GM18870 (cell line): ENCODE measurements at regions not wholly inside any gene's neighbourhood (a gene's known extent, or its start where the extent isn't known, plus 50 kb on each side); places are given as distances from the start of the nearest gene placed in this dataset.
A peak's percentile ranks its signal among the peaks of the same experiment; 100 is the strongest.

Experiments used
- ATAC-seq: cut with Tn5 transposase; IDR thresholded peaks from one replicate; pipeline ENCODE4 v1.9.1; 2021; ENCODE audit warnings: moderate library complexity; ENCODE audit not compliant: unreplicated experiment

DNA sequence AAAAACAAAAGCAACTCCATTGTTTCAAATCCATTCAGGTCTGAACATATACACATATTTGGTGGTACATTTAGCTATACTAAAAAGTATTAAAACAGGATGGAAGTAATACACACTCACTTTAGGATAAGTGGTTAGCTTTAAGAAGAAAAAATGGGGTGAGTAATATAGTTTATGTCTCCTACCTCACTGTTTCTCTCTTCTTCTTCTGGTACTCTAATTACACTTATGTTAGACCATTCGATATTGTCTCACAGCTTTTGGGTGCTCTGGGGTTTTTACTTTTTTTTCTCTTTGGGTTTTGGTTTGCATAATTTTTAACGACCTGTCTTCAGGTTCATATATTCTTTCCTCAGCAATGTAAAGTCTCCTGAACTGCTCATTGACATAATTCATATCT, 75.4 kb upstream of the AKAP13 start:
- ATAC-seq = no peak

DNA sequence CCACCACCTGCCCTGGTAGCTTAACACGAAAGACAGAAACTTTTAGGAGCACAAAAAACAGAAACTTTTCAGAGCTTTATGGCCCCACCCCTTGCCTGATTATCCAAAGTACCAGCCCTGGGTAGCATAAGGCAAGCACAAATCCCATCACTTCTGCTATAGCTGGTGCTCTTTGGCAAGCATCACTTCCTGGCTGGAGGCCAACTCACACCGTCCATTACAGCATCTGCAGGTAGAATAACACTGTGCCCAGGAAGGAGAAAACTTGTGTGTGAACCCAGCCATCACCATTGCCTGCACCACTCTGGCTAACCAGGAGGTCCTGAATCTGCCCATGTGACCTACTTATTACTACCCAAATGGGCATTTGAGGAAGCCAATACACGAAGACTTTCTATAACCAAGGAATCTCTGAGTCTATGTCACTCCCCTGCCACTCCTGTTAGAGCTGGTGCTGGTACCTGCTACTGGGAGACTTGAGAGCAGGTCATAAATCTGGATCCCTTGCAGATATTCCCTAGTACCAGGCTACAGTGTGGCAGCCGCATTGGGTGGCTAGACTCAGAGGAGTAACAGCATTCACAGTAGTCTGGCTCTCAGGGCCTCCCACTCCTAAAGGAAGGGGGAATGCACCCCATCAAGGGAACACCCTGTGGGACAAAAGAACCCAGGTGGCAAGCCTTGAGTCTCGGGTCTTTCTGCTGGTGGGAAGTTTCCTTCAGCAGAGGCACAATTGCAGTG, 73.3 kb upstream of the AKAP13 start:
- no peak for ATAC-seq

DNA sequence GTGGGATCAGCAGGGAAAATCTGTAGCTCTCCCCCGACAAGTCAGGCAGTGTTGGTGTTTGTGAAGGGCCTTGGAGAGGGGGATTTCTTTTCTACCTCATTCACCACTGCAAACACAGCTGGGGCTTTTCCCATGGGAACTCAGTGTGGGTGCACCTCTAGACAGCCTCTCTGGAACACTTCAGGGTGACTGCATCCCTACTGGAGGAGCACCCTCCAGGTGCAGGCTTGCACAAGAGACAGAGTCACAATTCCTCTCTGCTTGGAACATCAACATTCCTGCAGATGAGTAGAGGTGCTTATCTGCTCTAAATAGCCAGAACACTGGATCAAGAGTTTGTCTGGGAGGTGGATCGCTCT, 72.7 kb upstream of the AKAP13 start:
- no peak for ATAC-seq

DNA sequence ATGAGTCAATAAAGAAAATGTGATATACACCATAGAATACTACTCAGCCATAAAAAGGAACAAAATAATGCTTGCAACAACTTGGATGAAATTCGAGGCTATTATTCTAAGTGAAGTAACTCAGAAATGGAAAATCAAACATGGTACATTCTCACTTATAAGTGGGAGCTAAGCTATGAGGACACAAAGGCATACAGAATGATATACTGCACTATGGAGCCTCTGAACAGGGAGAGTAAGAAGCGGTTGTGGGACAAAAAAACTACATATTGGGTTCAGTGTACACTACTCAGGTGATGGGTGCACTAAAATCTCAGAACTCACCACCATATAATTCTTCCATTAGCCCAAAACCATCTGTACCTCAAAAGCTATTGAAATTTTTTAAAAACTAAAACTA, 68.8 kb upstream of the AKAP13 start:
- no peak for ATAC-seq

DNA sequence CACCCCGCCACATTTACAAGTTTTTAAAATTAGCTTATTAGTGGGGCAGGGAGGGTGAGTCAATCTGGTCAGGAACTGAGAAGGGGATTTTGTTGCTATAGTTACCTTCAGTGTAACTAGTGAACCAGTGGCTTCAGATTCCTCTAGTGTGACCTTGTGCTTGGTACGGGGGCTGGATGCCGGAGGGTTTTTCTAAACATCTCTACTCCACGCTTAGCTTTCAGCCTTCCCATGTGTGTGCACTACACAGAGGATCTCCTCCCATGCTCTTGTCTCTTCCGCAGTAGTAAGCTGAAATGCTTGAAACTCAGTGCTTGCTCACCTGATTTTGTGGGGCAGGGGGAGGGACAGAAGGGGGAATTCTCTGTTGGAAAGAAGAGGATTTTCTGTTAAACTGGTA, 67.9 kb upstream of the AKAP13 start:
- ATAC-seq = peak; percentile 89

DNA sequence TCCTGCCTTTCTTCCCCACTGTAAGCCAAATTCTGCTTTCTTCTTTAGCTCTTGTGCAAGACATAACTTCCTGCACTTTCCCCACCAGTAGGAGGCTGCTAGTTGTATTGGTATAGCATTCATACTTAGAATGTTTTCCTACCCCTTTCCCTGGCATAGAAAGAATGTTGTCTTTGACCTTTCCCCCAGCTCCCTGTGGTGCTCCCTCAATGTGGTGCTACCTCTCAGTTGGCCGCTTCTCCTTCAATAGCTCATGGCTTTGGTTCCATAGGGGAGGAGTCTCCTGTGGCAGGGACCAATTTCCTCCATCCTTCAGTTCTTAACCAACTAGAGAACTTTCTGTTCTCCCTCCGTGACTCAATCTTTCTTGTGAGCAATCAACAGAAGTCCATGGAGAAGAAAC, 67.5 kb upstream of the AKAP13 start:
- peak; percentile 21 for ATAC-seq

DNA sequence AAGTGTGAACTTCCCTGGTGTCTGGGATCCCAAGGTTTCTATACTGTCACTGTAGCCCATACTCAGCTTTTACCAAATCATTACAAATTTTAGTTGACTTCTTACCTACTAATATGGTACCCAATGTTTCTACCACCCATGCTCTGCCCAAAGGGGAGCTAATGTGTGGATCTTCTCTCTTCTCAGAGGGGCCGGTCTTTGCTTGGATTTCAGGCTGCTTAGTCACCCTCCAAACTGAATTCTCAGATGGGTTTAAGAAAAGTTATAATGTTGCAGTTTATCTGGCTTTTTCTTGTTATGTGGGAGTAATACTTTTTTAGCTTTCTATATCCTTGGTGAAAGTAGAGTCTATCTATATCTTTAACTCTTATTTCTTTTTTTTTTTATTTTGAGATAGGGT, 67.1 kb upstream of the AKAP13 start:
- no peak for ATAC-seq

DNA sequence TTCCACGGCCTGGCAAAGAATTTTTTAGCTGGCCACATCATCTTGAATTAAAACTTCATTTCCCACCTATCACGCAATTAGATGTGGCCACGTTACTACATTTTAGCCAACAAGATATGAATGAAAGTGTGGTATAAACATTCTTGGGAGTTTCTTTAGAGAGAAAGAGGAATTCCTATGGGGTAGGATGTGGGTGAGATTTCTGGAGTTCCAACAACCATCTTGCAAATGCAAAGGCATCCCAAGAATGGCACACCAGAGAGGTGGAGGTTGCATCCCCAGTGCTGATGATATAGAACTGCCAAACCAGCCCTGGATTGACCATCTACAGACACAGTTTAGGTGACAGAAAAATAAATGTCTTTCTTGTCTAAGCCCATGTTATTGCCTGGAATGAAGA, 66.3 kb upstream of the AKAP13 start:
- no peak for ATAC-seq

DNA sequence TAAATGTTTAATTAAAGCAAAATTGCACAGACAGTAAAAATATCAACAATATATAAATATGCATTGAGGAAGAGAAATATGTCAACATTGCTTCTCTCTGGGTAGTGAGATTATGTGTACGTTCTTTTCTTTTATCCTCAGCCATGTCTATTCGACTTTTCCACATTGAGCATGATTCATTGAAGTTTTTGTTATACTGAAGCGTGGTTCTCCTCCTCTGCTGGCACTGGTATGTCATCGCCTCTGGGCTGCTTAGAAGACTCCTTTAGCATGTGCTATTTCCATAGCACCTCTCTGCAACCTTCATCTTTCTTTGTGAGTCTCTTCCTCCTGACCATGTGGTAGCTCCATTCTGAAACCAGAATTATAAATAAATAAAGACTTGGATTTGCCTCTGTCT, 65.8 kb upstream of the AKAP13 start:
- no peak for ATAC-seq

DNA sequence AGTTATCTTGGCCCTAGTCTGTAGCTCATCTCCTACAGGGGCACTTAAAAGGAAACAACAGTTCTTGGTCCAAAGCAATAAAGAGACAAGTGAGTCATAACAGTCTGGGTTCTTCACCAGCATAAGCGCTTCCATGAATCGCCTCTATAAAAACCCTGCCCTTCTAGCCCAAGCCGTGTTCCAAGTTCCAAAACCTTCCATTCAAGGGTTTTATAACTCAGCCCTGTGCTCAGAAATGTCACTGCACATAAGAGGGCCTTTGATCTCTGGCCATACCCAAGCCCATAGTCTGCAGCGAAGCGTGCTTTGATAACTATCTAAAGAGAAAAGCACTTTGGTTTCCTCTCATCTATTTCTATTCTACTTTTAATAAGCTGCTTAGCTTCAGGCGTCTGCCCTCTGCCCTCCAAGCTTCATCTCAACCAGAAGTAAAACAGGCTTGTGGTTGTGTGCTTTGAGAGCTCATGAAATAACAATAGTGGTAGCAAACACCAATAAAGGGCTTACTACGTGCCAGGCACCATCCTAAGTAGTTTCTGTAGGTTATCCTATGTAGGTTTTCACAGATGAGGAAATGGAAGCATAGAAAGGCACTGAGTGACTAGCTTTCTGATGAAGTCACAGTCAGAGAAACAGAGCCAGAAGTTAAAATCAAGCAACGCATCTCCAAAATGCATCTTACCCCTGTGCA, 64.0 kb upstream of the AKAP13 start:
- ATAC-seq = no peak

DNA sequence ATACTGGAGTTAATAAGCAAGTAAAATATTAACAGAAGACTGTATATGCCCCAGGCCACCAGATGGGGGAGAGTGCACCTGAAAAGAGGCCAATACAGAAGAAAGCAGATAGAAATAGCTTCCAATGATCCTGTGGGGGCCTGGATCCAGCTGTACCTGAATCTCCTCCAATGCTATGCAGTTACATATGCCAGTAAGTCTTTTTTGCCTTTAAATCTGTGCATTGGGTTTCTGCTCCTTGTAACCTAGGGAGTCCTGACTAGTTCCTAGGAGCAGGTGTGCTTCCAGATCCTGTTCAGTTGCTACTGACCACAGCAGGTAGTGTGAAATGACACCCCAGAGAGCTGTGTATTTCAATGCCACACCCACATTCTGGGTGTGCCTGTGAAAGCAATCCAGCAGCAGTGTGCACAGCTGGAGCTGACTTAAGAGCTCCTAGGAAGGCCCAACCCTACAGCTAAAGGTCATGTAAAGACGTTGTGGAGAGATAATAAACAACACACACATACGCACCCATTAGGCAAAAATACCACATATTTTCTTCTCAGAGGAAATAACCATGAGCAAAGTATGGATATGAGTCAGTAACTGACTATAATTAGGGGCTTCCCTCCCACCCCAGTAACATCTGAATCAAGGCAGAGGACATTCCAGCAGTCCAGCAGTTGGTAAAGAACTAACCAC, 62.2 kb upstream of the AKAP13 start:
- peak; percentile 95 for ATAC-seq

DNA sequence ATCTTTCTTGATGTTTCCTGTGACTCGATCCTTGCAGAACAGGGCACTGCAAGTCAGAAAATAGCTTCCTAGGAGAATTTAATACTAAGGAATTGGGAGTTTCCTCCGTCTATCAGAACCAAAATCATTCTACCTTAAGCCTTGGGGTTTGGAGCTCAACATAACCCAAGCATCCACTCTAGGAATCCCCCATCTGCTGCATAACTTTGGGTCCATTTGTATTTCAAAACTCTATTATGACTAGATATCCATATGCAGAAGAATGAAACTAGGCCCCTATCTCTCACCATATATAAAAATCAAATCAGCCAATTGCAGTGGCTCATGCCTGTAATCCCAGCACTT, 61.7 kb upstream of the AKAP13 start:
- no peak for ATAC-seq

DNA sequence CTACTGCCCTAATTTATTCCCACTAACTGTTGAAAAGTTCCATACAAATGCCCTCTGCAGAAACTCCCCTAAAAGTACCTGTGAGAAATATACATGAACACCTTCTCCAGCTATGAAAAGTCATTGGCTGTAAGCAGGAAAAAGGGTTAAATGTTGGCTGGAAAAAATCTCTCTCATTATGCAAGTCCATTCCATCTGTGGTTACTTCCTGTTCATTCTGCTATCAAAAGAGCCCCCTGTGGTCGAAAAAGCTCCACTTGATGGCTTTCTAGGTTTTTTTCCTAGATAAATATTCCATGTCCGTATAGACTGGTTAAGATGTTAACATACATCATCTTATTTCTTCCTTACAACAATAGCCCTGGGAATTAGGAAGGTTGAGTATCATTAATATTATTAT, 56.2 kb upstream of the AKAP13 start:
- ATAC-seq = no peak

DNA sequence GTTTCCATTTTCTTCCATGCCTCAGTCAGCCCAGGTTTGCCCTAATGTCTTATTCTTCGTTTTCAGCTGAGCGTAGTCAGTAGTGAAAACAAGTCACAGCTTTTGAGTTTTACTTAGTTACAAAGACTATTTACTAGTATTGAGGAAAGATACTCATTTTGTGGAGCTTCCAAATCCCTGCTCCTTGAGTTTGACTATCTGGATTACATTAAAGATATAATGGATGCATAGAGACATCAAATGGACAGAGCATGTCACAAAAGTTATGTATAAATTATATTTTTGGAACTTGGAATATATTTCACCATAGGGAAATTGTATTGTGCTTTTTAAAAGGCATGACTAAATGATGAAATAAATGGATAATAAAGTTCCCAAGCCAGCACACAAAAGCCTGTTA, 54.6 kb upstream of the AKAP13 start:
- no peak for ATAC-seq

DNA sequence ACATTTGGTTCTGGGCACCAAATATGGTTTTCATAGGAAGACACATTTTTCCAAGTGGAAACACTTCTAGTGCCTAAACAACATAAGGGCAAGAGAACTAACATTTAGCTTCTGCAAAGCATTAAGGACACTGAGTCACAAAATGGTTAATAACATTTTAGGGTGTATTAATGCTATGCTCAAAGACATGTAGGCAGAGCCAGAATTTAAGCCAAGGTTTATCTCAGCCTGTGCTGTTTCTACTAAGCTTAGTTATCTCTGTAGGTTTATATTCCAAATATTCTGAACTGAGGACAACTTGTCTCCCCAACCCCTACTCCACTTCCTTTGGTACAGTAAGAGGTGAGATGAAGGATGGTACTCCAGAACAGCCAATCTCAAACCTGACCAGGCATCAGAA, 54.1 kb upstream of the AKAP13 start:
- ATAC-seq = no peak

DNA sequence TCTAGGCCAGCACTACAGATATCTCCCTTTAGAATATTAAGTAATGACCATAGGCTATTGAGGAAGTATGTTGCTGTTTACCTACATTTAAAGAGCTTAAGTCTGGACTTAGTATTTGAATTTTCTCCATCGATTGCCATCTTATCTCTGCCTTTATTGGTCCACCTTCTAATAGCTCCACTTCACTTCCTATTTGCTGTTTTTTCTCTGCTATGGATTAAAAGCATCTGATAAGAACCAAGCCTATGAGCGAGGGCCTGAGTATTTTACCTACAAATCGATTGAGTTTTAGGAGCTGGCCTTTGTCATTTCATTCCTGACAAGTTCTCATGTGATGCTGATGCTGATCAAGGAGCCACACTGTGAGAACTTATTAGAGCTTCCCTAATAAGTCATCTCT, 52.6 kb upstream of the AKAP13 start:
- no peak for ATAC-seq

DNA sequence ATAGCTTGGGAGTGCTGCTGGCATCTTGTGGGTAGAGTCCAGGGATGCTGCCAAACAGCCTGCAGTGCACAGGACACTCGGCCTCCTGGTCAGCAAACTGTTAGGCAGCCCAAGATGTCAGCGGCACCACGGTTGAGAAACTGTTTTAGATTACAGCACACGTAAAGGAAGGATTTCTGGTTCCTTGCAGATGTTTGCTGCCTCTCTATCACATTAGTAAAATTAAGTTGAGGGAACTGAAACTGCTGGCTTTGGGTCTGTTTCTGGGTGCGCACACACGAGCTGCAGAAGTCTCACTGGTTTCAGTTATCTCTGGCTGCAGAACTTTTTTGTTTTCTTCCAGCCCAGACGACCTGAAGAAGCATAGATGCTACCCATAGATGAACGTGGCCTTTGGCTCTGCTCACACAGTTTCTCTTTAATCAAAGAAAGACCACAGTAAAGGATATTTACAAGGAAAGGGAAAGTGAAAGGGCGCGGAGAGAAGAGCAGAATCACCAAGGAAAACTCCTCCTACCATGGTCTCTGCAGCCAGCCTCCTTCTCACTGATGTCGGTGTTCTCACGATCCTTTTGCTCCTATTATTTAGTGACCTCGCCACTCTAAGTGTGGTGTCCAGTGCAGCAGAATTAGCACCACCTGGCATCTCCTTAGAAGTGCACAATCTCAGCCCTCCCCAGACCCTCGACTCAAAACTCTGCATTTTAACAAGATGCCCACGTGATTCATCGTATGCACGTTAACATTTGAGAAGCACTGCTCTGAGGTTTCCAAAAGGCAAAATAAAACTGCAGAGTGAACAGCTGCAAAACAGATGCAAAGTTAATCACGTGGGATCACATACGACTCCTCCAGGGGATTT, 50.6 kb upstream of the AKAP13 start:
- ATAC-seq = peak; percentile 70
